Upper lobe of left lung (tissue), 4 donors: ENCODE measurements at regions not wholly inside any gene's neighbourhood (a gene's known extent, or its start where the extent isn't known, plus 50 kb on each side); places are given as distances from the start of the nearest gene placed in this dataset.

Experiments
- POLR2A ChIP-seq, 4 donors: fragments of 450-650 bp; IDR thresholded peaks; one replicate each; pipeline ENCODE4 v1.5.1; 2016 to 2017; ENCODE audit warnings: antibody characterized with exemption in 4 of 4, mild to moderate bottlenecking in 2 of 4
- POLR2AphosphoS5 ChIP-seq, 2 donors: sonication (generic); formaldehyde crosslinking; IDR thresholded peaks; one replicate each; pipeline ENCODE4 v1.5.1; 2017; ENCODE audit warnings: antibody characterized with exemption in 2 of 2
- TF ChIP-seq, protein P1 (sequence below), 6 experiments: fragments of 450-650 bp in 4 of 6; fragments of 200-600 bp in 2 of 6; sonication (generic) in 2 of 6; IDR thresholded peaks; one replicate each; pipeline ENCODE4 v1.5.1; 2016 to 2019; ENCODE audit warnings: antibody characterized with exemption in 6 of 6

DNA sequence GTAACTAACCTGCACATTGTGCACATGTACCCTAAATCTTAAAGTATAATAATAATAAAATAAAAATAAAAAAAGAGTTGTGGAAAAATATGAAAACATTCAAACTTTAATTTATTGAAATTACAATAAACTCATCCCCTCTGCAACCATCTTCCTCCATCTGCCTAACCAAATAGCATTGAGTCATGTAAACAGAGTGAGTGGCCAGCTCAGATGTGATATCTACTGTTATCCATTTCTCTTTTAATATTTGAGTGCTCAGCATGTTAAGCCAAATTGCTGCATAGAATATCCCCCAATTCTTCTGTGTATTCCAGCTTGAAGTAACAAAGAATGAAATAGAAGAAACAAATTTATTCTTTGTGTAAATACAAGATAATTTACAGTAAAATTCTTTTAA is 124.4 kb upstream of the HMHB1 start:
- TF ChIP-seq, protein P1, sequence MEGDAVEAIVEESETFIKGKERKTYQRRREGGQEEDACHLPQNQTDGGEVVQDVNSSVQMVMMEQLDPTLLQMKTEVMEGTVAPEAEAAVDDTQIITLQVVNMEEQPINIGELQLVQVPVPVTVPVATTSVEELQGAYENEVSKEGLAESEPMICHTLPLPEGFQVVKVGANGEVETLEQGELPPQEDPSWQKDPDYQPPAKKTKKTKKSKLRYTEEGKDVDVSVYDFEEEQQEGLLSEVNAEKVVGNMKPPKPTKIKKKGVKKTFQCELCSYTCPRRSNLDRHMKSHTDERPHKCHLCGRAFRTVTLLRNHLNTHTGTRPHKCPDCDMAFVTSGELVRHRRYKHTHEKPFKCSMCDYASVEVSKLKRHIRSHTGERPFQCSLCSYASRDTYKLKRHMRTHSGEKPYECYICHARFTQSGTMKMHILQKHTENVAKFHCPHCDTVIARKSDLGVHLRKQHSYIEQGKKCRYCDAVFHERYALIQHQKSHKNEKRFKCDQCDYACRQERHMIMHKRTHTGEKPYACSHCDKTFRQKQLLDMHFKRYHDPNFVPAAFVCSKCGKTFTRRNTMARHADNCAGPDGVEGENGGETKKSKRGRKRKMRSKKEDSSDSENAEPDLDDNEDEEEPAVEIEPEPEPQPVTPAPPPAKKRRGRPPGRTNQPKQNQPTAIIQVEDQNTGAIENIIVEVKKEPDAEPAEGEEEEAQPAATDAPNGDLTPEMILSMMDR (IDR thresholded peaks at IDR 0.05): no peak
- no peak for TF ChIP-seq POLR2A (IDR thresholded peaks at IDR 0.05)
- no peak for TF ChIP-seq POLR2AphosphoS5 (IDR thresholded peaks at IDR 0.05)
